CD4-positive, alpha-beta T cell treated with Interleukin-6 at 100 ng/mL for 8 hours (primary cell): ENCODE measurements at regions not wholly inside any gene's neighbourhood (a gene's known extent, or its start where the extent isn't known, plus 50 kb on each side); places are given as distances from the start of the nearest gene placed in this dataset.
"Not testable (repeated sequence)": the region's sequence is repeated elsewhere in the genome, so short reads cannot be mapped to it uniquely, and the experiment has no call there.

Experiments
- DNase-seq: peaks from one replicate; pipeline ENCODE4 v3.0.0-alpha.2; 2020; ENCODE audit warnings: mixed read lengths, low spot score

DNA sequence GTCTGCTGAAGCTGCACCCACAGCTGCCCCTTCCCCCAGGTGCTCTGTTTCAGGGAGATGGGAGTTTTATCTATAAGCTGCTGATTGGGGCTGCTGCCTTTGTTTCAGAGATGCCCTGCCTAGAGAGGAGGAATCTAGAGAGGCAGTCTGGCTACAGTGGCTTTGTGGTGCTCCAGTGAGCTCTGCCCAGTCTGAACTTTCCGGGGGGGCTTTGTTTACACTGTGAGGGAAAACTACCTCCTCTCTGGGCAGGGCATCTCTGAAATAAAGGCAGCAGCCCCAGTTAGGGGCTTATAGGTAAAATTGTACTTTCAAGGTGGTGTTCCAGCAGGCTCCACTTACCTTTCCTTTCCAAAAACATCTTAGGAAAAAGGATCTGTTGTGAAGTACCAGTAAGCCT lies 242.2 kb downstream of the SPRY1 start:
- no peak for DNase-seq

DNA sequence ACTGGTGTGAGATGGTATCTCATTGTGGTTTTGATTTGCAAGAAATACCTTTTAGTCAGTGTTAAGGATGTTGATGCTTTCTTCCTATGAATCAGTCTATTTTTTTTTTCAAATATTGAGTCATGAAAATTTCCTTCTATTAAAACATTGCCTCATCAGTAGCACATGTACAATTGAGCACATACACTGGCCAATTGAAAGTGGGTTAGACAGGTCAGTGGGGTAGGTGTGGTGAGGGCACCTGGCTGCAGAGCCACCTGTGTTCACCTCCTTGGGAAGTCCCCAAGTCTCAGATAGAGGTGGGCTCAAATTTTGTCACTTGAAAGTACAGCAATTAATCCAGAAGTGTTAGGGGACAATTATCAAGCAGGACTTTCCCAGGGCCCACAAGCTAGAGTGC lies 243.7 kb downstream of the SPRY1 start:
- no peak for DNase-seq

DNA sequence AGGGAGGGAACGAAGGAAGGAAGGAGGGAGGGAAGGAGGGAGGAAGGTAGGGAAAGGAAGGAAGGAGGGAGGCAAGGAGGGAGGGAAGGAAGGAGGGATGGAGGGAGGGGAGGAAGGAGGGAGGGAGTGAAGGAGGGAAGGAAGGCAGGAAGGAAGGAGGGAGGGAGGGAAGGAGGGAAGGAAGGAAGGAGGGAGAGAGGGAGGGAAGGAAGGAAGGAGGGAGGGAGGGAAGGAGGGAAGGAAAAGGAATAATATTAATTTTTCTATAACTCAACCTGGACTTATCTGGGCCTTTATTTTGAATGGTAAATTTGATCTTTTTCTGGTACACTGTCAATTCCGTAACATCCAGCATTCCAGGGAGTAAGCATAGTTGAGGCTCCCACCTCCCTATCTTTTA lies 244.2 kb downstream of the SPRY1 start:
- no peak for DNase-seq

DNA sequence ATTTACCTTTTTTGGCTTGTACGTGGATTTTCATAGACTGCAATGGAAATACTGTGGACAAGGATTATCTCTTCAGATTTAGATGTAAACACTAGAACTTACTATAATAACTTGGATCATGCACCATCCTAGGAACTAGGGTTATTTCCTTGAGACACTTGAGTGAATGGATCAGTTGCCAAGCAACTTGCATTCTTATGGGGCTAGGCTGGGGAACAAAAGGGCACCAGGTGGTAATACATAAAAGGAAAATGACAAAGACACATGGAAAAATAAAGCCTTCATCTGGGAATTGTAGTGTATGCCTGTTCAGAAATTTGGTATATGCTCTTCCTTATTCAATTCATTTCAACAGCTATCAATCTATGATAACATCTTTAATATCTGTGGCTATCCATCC lies 247.1 kb downstream of the SPRY1 start:
- no peak for DNase-seq

DNA sequence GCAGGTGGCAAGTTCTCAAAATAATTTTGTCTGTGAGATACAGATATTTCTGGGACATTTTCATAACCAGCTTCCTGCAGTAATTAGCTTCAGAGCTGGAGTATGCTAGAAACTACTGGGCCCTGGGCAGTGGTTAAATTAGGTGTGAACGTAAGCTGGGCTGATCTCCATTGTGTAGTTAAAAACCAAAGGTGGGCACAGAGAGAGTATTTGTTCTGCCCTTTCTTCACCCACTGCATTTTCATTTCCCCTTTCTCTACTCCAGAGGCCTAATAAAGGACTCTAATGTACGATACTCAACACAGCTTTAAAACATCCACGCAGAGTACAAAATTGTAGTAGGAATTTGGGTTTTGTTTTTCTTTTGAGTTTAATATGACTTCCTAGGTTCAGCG lies 252.7 kb downstream of the SPRY1 start:
- DNase-seq, result no peak

DNA sequence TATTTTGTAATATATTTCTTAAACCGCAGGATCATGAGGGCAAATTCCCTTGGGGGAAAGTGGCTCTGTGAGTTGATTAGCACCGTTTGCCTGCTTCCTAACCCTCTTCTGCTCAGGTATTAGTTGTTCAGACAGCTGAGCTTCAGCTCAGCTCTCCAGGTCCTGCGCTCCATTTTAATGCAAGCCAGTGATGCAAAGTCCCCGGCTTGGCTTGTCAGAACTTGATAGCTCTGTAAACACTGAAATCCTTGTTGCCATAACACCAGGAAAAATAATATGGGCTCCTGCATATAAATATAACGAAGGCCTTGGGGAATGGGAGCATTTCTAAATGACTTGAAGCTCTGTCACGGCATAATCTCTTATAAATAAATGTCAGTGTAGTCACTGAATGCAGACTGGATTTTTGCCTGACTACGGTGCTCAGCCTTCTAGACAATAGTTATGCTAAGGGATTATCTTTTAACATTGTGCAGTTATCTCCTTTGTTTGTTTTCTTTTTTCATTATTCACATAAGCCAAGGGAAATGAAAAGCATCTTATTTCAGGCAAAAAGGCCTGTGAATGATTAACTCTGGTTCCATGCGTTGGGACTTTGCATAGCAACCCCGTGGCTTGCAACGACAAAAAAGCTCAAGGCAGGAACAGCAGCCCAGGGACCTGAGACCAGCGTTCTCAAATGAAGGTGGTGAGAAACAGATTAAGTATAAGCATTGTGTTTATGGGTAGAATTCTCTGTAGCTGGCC lies 253.2 kb downstream of the SPRY1 start:
- no peak for DNase-seq

DNA sequence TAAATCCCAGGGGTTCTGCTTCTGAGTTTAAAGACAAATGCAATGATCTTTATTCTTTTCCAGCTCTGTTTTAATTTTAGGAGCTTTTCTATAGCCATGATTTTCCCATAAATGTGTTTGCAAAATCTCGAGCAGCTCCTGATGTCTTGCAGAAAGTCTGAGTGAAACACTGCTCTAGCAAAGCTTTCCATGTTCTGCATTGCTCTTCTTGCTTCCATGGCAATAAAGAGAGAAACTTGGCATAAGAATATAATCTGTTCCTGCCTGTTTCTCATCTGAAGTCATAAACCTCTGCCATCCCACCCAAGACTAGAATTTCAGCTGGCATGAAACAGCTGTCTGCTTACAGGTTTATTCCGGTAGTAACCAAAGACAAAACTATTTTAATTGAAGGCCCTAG lies 254.5 kb downstream of the SPRY1 start:
- DNase-seq, result no peak

DNA sequence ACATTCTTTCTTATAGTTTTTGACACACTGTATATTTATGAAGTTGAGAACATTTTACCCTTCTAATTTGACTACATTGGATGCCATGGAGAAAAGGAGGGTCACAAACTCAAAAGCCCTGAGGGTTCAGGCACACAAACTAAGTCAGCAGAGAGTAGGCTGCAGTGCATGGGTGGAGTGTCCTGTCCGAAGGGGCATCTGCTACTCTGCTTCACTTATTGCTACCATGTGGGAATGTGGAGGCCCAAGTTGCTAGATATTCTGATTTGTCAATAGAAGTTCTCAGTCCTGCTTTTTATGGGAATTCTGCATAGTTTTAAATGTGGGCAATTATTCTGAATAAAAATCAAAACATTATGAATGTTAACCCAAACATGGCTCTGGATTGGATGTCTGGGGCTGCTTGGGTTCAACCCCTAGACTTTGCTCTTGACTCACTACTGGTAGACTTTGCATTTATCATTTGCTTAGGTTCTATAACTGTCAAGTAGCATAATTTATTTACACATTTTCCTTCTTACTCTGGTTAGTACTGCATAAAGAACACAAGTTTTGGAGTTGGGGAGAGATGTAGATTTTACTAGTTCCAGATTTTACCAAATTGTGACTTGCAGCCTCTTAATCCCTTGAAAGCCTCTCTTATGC lies 255.1 kb downstream of the SPRY1 start:
- DNase-seq, result no peak

DNA sequence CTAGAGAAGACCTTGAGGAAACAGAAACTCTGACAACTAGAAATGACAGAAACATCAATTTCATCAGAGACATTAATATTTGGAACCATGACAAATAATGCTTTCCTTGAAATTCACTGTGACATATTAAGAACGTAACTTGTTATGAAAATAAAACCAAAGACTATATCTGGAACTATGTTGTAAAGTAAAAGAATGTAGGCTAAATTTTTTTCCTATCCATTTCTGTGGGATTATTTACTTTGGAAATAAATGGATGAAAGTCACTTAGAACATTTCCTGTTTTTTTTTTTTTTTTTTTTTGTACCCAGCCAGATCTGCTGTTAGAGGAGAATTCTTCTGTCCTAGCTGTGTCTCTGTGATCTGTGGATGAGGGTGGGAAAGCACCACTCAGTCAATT lies 255.9 kb downstream of the SPRY1 start:
- no peak for DNase-seq

DNA sequence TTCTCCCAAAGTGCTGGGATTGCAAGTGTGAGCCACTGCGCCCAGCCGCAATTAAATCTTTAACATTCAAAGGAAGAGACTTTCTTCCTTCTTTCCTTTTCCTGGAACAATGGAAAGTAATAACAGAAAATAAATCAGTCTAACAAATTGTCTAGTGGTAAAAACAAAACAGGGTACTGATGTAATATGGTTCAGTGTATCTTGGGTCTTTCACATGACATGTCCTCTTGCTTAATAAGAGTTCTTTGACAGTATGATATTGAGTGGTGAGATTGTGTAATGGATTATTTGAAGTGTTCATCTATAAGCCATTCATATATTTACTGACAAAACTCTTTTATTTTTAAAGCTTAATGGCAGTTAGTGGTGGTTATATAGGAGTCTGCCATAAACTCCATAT lies 256.6 kb downstream of the SPRY1 start:
- DNase-seq, result no peak

DNA sequence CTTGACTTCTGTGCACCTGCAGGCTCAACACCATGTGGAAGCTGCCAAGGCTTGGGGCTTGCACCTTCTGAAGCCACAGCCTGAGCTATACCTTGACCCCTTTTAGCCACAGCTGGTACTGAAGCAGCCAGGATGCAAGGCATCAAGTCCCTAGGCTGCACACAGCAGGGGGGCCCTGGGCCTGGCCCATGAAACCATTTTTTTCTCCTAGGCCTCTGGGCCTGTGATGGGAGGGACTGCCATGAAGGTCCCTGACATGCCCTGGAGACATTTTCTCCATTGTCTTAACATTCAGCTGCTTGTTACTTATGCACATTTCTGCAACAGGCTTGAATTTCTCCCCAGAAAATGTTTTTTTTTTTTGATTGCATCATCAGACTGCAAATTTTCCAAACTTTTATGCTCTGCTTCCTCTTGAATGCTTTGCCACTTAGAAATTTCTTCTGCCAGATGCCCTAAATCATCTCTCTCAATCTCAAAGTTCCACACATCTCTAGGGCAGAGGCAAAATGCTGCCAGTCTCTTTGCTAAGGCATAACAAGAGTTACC lies 260.2 kb downstream of the SPRY1 start:
- DNase-seq, result not testable (repeated sequence)

DNA sequence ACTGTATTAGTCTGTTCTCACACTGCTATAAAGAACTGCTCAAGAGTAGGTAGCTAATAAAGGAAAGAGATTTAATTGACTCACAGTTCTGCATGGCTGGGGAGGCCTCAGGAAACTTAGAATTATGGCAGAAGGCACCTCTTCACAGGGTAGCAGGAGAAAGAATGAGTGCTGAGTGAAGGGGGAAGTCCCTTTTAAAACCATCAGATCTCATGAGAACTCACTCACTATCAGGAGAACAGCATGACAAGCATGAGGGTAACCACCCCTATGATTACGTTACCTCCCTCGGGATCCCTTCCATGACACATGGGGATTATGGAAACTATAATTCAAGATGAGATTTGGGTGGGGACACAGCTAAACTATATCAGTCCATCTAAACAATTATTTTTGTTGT lies 261.0 kb downstream of the SPRY1 start:
- DNase-seq, result not testable (repeated sequence)

DNA sequence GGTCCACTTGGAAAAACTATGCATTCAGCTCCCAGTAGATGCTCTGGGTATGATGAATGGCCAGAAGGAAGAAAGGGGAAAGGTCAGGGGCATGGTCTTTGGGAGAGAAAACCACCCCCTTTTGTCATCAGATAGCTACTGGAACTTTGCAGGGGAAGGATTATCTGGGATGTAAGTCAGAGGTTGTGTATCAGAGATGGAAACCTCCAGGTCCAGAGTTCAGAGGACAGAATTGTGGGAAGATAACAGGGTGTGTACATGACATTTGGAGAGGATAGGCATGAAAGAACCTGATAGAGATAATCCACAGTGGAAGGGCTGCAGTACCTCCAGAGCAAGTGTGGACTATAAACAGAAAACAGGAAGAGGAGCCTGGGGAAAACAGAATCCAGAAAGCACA lies 262.7 kb downstream of the SPRY1 start:
- no peak for DNase-seq

DNA sequence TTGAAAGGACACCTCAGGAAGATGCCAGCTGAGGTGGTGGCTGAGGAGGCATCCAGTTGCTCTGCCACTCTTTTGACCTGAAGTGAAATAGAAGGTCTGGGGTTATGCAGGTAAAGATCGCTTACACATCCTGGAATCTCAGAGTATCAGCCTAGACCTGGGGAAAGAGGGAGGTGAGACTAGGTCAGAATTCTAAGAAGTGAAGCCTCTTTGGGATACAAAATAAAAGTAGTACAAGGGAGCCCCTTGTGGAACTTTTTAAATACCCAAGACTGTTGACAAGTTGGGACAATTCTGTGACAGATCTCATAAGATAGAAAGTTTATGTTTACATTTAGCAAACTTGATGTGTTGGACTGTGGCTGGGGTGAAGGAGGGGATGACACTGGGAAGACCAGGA lies 263.1 kb downstream of the SPRY1 start:
- DNase-seq, result no peak

DNA sequence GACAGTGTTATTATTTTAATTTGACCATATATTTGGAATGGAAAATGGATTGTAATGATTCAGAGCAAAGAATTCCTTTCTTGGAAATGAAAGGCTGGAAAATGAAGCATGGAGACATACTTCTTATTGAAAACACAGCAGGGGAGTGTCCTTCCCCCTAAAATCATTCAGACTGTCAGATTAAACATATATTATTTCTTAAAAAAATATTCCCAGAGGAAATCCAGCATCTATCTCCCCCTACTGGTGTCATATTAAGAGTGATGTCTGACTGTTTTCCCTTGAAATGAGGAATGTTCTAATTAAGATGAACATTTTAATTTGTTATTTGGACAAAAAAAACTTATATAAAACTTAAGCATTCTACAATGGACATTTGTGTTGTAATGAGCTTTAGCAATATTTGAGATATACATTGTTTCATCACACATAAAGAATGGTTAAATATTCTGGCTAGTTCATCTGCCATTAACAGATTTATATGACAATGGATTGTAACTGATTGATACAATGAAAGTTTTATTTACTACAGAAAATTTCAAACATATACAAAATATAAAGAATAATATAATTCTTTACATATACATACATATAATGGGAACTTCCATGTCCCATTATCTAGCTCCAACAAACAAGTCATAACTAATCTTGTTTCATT lies 264.6 kb downstream of the SPRY1 start:
- no peak for DNase-seq

DNA sequence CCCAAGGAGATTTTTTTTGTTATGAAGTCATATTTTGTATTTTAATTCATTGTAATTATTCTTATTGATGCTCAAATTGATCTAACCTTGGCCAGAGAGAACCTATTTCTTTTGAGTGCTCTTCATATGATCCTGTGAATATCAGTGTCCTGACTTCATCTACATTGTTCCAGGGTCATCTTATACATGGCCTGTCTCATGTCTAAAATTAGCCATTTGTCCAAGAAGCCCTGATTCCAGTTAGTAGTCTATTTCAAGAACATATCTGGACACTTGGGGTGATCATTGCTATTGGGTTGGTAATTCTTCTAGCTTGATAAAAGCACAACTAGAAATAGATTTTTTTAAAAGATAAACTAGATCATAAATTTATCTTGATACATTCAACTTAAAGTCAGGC lies 266.2 kb downstream of the SPRY1 start:
- no peak for DNase-seq

DNA sequence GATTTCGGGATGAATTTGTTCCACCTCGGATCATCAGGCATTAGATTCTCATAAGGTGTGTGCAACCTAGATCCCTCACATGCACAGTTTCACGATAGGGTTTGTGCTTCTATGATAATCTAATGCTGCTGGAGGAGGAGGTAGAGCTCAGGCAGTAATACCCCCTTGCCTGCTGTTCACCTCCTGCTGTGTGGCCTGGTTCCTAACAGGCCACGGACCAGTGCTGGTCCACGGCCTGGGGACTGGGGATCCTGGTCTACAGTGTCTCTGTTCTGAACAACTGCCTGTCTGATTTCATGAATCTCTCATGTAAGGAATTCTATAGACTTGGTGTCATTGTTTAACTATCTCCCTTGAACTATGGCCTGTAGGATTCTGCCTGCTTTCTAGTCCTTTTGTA lies 269.9 kb downstream of the SPRY1 start:
- DNase-seq, result no peak

DNA sequence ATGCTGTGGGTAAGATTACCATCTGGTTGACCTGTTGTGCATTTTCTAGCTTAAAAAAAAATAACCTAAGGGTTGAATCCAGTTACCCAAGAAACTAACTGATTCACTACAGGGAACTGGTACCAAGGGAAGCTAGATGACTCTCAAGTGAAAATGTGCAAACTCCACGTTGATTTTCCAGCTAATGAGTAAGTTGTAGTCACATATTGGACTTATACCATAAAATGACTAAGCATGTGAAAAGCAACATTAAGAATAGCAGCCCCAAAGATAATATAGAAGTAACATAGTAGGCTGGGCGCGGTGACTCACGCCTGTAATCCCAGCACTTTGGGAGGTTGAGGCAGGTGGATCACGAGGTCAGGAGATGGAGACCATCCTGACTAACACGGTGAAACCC lies 270.9 kb downstream of the SPRY1 start:
- no peak for DNase-seq

DNA sequence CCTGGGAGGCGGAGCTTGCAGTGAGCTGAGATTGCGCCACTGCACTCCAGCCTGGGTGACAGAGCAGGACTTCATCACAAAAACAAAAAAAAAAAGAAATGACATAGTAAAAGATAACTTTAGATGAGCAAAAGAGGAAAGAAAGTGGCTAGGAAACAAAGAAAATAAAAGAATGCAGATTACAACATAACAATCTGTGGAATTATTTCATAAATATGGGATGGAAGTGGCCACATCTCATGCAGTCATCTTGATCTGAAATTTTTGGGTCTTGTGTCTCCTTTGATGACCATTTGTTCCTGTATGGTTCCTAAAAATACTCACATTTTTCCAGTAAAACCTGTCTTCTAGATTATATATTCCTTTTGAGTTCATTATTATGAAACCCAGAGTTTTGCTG lies 271.4 kb downstream of the SPRY1 start:
- no peak for DNase-seq

DNA sequence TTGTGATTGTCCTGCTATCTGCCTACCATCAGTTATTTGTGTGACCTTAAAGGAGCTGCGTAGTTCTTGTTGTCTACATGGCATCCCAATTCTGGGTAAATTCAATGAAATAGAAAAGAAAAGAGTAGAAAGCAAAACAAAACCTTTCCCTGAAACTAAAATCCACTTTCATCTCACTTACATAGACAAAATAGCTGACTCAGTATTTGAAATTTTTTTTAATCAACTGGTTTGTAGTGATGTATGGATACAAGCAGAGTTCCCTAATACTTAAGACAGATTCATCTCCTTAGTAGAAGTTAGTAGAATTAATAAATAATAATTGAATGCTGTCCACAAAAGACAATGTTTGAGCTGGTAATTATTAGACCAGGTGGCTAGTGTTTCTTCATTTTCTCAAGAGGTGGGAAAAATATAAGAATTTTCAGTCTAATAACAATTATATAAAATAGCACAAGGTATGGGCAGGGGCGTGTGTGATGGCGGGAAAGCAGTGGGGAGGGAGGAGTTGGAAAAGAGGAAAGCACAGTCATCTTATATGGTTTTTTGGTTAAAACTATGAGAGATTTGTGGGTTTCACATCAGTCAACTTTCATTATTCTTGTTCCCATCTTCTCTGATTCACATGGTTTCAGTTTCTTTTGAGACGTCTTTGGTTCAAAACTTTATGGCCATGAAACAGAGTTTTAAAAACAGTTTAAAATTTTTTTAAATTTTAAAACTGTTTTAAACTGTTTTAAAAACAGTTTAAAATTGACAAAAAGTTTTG lies 275.2 kb downstream of the SPRY1 start:
- no peak for DNase-seq

DNA sequence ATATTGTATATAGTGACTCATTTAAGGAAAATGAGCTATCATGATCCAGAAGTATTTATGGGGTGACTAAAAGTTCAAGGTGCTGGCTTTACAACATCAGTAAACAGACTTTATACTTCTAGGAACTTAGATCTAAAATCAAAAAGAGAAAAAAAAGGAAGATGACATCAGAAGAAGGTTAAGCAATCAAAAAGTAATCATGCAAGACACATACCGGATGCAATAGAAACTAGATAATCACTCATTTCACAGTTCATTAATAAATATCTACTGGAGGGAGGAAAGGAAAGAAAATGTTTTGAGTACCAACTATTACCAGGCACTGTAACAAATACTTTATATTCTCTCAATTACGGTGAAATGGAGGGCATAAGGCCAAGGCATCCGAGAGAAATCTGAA lies 276.4 kb downstream of the SPRY1 start:
- no peak for DNase-seq

DNA sequence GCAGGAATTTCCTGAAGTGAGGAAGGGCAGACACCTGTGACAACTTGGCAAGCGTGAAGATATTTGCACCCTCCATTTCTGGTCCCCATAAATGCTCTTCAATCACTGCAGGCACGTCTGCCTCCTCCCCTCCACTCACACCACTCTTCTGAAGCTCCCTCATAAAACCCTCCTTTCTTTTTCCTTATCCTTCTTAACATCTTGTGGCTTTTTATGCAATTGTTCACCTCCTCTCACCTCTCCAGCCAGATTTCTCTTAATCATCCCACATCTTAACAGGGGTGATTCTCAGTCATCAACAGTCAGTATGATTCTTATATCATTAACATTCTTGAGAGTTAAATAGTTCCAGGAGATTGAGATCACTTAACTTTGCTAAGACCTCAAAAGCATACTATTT lies 277.4 kb downstream of the SPRY1 start:
- DNase-seq, result no peak
